Breast epithelium (tissue), 3 donors: ENCODE measurements at regions not wholly inside any gene's neighbourhood (a gene's known extent, or its start where the extent isn't known, plus 50 kb on each side); places are given as distances from the start of the nearest gene placed in this dataset.

Experiments
- POLR2AphosphoS5 ChIP-seq, 3 donors: sonication (generic); formaldehyde crosslinking; IDR thresholded peaks; one replicate each; pipeline ENCODE4 v1.6.1; 2017; ENCODE audit warnings: antibody characterized with exemption in 3 of 3
- TF ChIP-seq, protein P1 (sequence below), 3 donors: fragments of 450-650 bp; IDR thresholded peaks; one replicate each; pipeline ENCODE4 v1.5.1; 2016 to 2017; ENCODE audit warnings: antibody characterized with exemption in 3 of 3, mild to moderate bottlenecking in 3 of 3, moderate library complexity in 3 of 3

DNA sequence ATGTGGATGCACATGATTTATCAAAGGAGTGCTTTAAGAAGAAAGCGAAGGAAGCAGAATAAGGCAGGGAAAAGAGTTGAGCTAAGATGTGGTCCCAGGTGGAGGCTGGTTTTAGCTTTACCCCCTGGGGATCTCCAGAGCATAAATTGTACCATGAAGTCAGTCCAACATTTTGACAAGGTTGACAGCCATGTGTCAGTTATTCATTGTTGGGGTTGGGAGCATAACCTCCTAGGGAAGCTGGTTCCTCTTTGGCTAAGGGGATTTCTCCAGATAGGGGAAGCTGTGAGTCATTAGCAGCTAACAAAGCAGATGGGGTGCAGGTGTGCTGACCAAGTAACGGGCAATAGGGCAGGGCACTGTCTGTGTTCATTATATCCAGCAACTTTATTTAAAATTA is 123.7 kb upstream of the IGSF10 start:
- TF ChIP-seq, protein P1, sequence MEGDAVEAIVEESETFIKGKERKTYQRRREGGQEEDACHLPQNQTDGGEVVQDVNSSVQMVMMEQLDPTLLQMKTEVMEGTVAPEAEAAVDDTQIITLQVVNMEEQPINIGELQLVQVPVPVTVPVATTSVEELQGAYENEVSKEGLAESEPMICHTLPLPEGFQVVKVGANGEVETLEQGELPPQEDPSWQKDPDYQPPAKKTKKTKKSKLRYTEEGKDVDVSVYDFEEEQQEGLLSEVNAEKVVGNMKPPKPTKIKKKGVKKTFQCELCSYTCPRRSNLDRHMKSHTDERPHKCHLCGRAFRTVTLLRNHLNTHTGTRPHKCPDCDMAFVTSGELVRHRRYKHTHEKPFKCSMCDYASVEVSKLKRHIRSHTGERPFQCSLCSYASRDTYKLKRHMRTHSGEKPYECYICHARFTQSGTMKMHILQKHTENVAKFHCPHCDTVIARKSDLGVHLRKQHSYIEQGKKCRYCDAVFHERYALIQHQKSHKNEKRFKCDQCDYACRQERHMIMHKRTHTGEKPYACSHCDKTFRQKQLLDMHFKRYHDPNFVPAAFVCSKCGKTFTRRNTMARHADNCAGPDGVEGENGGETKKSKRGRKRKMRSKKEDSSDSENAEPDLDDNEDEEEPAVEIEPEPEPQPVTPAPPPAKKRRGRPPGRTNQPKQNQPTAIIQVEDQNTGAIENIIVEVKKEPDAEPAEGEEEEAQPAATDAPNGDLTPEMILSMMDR (IDR thresholded peaks at IDR 0.05), result no peak
- TF ChIP-seq POLR2AphosphoS5 (IDR thresholded peaks at IDR 0.05), result no peak
